HCT116 (cell line): ENCODE measurements at regions not wholly inside any gene's neighbourhood (a gene's known extent, or its start where the extent isn't known, plus 50 kb on each side); places are given as distances from the start of the nearest gene placed in this dataset.
A peak's percentile ranks its signal among the peaks of the same experiment; 100 is the strongest.
"Not testable (repeated sequence)": the region's sequence is repeated elsewhere in the genome, so short reads cannot be mapped to it uniquely, and the experiment has no call there.

Experiments used
- ATAC-seq: fragments of 200-7000 bp; cut with Tn5 transposase; 2 replicates; pipeline ENCODE4 v1.9.1; 2020; ENCODE audit warnings: mild to moderate bottlenecking, moderate library complexity
- BruUV-seq: library from RNA; stranded (reverse); fragments of 400-500 nt; replicated peaks from 2 replicates; lab custom pipeline; 2021; lab: Mats Ljungman, UMichigan
- CTCF ChIA-PET: fragments of 300-600 bp; sonication (Branson Sonifier 250); formaldehyde crosslinking; loops from one replicate; lab custom pipeline; 2021; ENCODE audit warnings: antibody characterized with exemption; lab: Charles Lee
- POLR2A ChIA-PET: fragments of 300-600, 350-600 bp; sonication (Branson Sonifier 250); formaldehyde crosslinking; loops from one replicate; lab custom pipeline; 2021; ENCODE audit warnings: antibody characterized with exemption; lab: Charles Lee
- RAD21 ChIA-PET, 2 experiments: fragments of 300-600 bp; sonication (Branson Sonifier 250); formaldehyde crosslinking; loops; one replicate each; lab custom pipeline; 2023; ENCODE audit warnings: low total read pairs in 2 of 2; ENCODE audit not compliant: uncharacterized antibody in 2 of 2, unreplicated experiment in 2 of 2, low non-redundant PET in 1 of 2; lab: Charles Lee
- DNase-seq: peaks from one replicate; pipeline ENCODE4 v3.0.0-alpha.2; 2010; ENCODE audit warnings: low read depth, low spot score
- H2AFZ ChIP-seq: fragments of 200-600 bp; shearing (Covaris generic), sonication (generic); 2 replicates; pipeline ENCODE4 v1.6.1; 2017; ENCODE audit warnings: low read depth, mixed run types, mixed read lengths, antibody characterized with exemption, low read length; ENCODE audit not compliant: poor library complexity, severe bottlenecking
- H3K27ac ChIP-seq: 2 replicates; pipeline ENCODE4 v1.5.1; 2012; ENCODE audit warnings: low read depth, low read length
- H3K27me3 ChIP-seq: fragments of 200-600 bp; sonication (generic); 2 replicates; pipeline ENCODE4 v1.6.1; 2016; ENCODE audit warnings: mixed run types, low read length, mixed read lengths; ENCODE audit not compliant: insufficient read depth
- H3K36me3 ChIP-seq, 2 experiments: fragments of 200-500 bp in 1 of 2; fragments of 200-600 bp in 1 of 2; sonication (Bioruptor generic) in 1 of 2; sonication (generic) in 1 of 2; 2 replicates each; pipeline versions ENCODE4 v1.5.1 to v1.6.1; 2014 to 2016; ENCODE audit warnings: low read length in 2 of 2, inconsistent platforms in 1 of 2, mixed read lengths in 1 of 2, mixed run types in 1 of 2; ENCODE audit not compliant: insufficient read depth in 2 of 2, control insufficient read depth in 1 of 2
- H3K4me1 ChIP-seq, 2 experiments: fragments of 200-600 bp in 1 of 2; sonication (generic) in 1 of 2; 2 replicates each; pipeline versions ENCODE4 v1.5.1 to v1.6.1; 2012 to 2017; ENCODE audit warnings: low read length in 2 of 2, inconsistent platforms in 1 of 2, mild to moderate bottlenecking in 1 of 2, mixed read lengths in 1 of 2, mixed run types in 1 of 2, moderate library complexity in 1 of 2; ENCODE audit not compliant: insufficient read depth in 2 of 2, control insufficient read depth in 1 of 2
- H3K4me2 ChIP-seq: fragments of 200-600 bp; sonication (generic); 2 replicates; pipeline ENCODE4 v1.6.1; 2017; ENCODE audit warnings: mixed run types, low read length, mixed read lengths
- H3K4me3 ChIP-seq, 2 experiments: fragments of 200-600 bp in 1 of 2; sonication (generic) in 1 of 2; replicated peaks in 1 of 2; 2 replicates each; pipeline ENCODE4 v1.5.1; 2011 to 2016; ENCODE audit warnings: low read length in 2 of 2, control low read depth in 1 of 2, low read depth in 1 of 2, mild to moderate bottlenecking in 1 of 2, mixed read lengths in 1 of 2, mixed run types in 1 of 2
- H3K79me2 ChIP-seq: fragments of 200-600 bp; sonication (generic); 2 replicates; pipeline ENCODE4 v1.6.1; 2017; ENCODE audit warnings: mild to moderate bottlenecking, mixed run types, low read length, moderate library complexity, mixed read lengths; ENCODE audit not compliant: insufficient read depth
- H3K9ac ChIP-seq: fragments of 200-600 bp; sonication (generic); 2 replicates; pipeline ENCODE4 v1.6.1; 2016; ENCODE audit warnings: low read length, mixed read lengths
- H3K9me2 ChIP-seq: fragments of 200-600 bp; sonication (generic), shearing (Covaris generic); 2 replicates; pipeline ENCODE4 v1.6.1; 2017; ENCODE audit warnings: mixed run types, mild to moderate bottlenecking, moderate library complexity; ENCODE audit not compliant: insufficient read depth
- H3K9me3 ChIP-seq, 2 experiments: fragments of 200-500 bp in 1 of 2; fragments of 200-600 bp in 1 of 2; sonication (Bioruptor generic) in 1 of 2; sonication (generic) in 1 of 2; 2 replicates each; pipeline ENCODE4 v1.6.1; 2014 to 2017; ENCODE audit warnings: low read length in 2 of 2, mixed read lengths in 2 of 2, inconsistent platforms in 1 of 2, low read depth in 1 of 2, mild to moderate bottlenecking in 1 of 2, mixed run types in 1 of 2, moderate library complexity in 1 of 2; ENCODE audit not compliant: control insufficient read depth in 1 of 2, insufficient read depth in 1 of 2
- H4K20me1 ChIP-seq: fragments of 200-600 bp; sonication (generic), shearing (Covaris generic); 2 replicates; pipeline ENCODE4 v1.6.1; 2017; ENCODE audit warnings: mixed run types, mild to moderate bottlenecking, moderate library complexity; ENCODE audit not compliant: insufficient read depth
- ATF3 ChIP-seq: IDR thresholded peaks from 2 replicates; pipeline ENCODE4 v1.6.1; 2012
- CBX3 ChIP-seq: IDR thresholded peaks from 2 replicates; pipeline ENCODE4 v1.6.1; 2012; ENCODE audit warnings: low read depth
- CTCF ChIP-seq, 3 experiments: fragments of 200-600 bp in 1 of 3; sonication (generic) in 1 of 3; IDR thresholded peaks in 2 of 3; conservative IDR thresholded peaks in 1 of 3; 2 replicates each; pipeline ENCODE4 v1.5.1; 2012 to 2017; ENCODE audit warnings: low read depth in 2 of 3, low read length in 2 of 3, antibody characterized with exemption in 1 of 3, borderline replicate concordance in 1 of 3, control low read depth in 1 of 3, mild to moderate bottlenecking in 1 of 3, mixed read lengths in 1 of 3, mixed run types in 1 of 3, moderate library complexity in 1 of 3; ENCODE audit not compliant: insufficient read depth in 1 of 3
- FOSL1 ChIP-seq: IDR thresholded peaks from 2 replicates; pipeline ENCODE4 v1.6.1; 2012; ENCODE audit warnings: low read depth
- JUND ChIP-seq: IDR thresholded peaks from 2 replicates; pipeline ENCODE4 v1.6.1; 2012
- RAD21 ChIP-seq: IDR thresholded peaks from 2 replicates; pipeline ENCODE4 v1.6.1; 2012; ENCODE audit warnings: low read depth, mild to moderate bottlenecking
- SIN3A ChIP-seq: IDR thresholded peaks from 2 replicates; pipeline ENCODE4 v1.6.1; 2012; ENCODE audit warnings: low read depth
- SP1 ChIP-seq: IDR thresholded peaks from 2 replicates; pipeline ENCODE4 v1.6.1; 2012; ENCODE audit warnings: low read depth
- TCF7L2 ChIP-seq: IDR thresholded peaks from 2 replicates; pipeline ENCODE4 v1.7.0; 2011; ENCODE audit warnings: borderline replicate concordance, inconsistent platforms; ENCODE audit not compliant: insufficient read depth, insufficient read length; ENCODE audit errors: extremely low read depth
- intact Hi-C: fragments of 100-400 bp; cut with micrococcal nuclease; formaldehyde crosslinking; loops from 2 replicates; pipeline ENCODE4 v1.10.0; 2022

DNA sequence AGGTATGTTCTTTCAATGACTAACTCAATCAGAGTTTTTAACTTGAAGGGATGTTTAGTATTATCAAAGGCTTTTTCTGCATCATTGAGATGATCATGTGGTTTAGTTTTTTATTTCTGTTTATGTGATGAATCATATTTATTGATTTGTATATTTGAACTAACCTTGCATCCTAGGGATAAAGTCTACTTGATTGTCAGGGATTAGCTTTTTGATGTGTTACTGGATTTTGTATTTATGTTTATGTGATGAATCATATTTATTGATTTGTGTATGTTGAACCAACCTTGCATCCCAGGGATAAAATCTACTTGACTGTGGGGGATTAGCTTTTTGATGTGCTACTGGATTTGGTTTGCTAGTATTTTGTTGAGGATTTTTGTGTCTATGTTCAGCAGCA, 615.4 kb upstream of the GRID2 start:
- TF ChIP-seq JUND (peak; percentile 66), RAD21 (no peak), TCF7L2 (peak; percentile 18), SIN3A (no peak), FOSL1 (peak; percentile 70), CTCF (IDR thresholded peaks at IDR 0.05 in 2 of 3, conservative IDR thresholded peaks at IDR 0.05 in 1 of 3; ENCODE audit: borderline replicate concordance in 1 of 3, insufficient read depth in 1 of 3, low read depth in 2 of 3, low read length in 2 of 3) (no peak), CBX3 (no peak), ATF3 (no peak), SP1 (peak; percentile 29; the same call in 1 of the 2 replicates)
- H3K4me3 ChIP-seq, result no peak overlapping the region
- no peak overlapping the region for H3K9ac ChIP-seq
- no peaks in the 10 kb centered on the region for H3K79me2 ChIP-seq
- no TSS peak for BruUV-seq
- H3K36me3 ChIP-seq, result no peaks in the 10 kb centered on the region
- ATAC-seq, result peak; percentile 62
- CTCF ChIA-PET, result no interaction called here
- RAD21 ChIA-PET, result no interaction called here
- POLR2A ChIA-PET, result no interaction called here
- H3K9me2 ChIP-seq, result no peaks in the 10 kb centered on the region
- no peak overlapping the region for H3K4me2 ChIP-seq
- no peaks in the 10 kb centered on the region for H3K27me3 ChIP-seq
- H2AFZ ChIP-seq, result no peak overlapping the region
- no peaks in the 10 kb centered on the region for H4K20me1 ChIP-seq
- H3K9me3 ChIP-seq, result no peaks in the 10 kb centered on the region
- no peak overlapping the region for H3K27ac ChIP-seq
- DNase-seq, result peak; percentile 26
- peaks cover 0 to 8% of the 10 kb centered on the region in 2 experiments; a peak in 1 of 4 replicates for H3K4me1 ChIP-seq
- intact Hi-C loops, result no loop called here

- DNase-seq, intact Hi-C loops, POLR2A ChIA-PET, H3K9me2 ChIP-seq, RAD21 ChIA-PET, H3K4me3 ChIP-seq, CTCF ChIA-PET, H2AFZ ChIP-seq, H3K79me2 ChIP-seq, H4K20me1 ChIP-seq, H3K4me2 ChIP-seq, H3K9ac ChIP-seq, ATAC-seq, H3K4me1 ChIP-seq, H3K27ac ChIP-seq, H3K36me3 ChIP-seq, H3K27me3 ChIP-seq, H3K9me3 ChIP-seq, BruUV-seq: not testable (repeated sequence)
These were observed 604.1 kb upstream of the GRID2 start for GRCh38 chr4:91699691-91700090.
